H1 (cell line): ENCODE measurements at regions not wholly inside any gene's neighbourhood (a gene's known extent, or its start where the extent isn't known, plus 50 kb on each side); places are given as distances from the start of the nearest gene placed in this dataset.

Source experiments
- CHD7 ChIP-seq: fragments of 300-600 bp; sonication (generic); IDR thresholded peaks from 2 replicates; pipeline ENCODE4 v1.7.1; 2012; ENCODE audit warnings: low read length, moderate library complexity, mild to moderate bottlenecking, inconsistent platforms; ENCODE audit not compliant: insufficient replicate concordance
- JUN ChIP-seq: IDR thresholded peaks from 2 replicates; pipeline ENCODE4 v1.6.1; 2011; ENCODE audit warnings: low read depth, mild to moderate bottlenecking, improper control_type of control experiment, low read length

DNA sequence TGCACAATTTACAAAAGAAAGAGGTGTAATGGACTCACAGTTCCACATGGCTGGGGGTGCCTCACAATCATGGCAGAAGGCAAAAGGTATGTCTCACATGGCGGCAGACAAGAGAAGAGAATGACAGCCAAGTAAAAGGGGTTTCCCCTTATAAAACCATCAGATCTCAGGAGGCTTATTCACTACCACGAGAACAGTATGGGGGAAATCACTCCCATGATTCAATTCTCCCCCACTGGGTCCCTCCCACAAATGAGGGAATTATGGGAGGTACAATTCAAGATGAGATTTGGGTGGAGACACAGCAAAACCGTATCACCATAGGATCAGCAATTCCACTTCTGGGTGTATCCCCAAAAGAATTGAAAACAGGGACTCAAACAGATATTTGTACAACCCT is 97.5 kb upstream of the STX18 start (continued):
- no peak for TF ChIP-seq CHD7
- no peak for TF ChIP-seq JUN
